ENCODE measurements at regions not wholly inside any gene's neighbourhood (a gene's known extent, or its start where the extent isn't known, plus 50 kb on each side); places are given as distances from the start of the nearest gene placed in this dataset.
A peak's percentile ranks its signal among the peaks of the same experiment; 100 is the strongest.

GRCh38 chr1:104780470-104781078 is 1030.9 kb downstream of the AMY1C start (continued):
- TF ChIP-seq ZNF543 (CRISPR knock-in tag; IDR thresholded peaks at IDR 0.05) = no peak

DNA sequence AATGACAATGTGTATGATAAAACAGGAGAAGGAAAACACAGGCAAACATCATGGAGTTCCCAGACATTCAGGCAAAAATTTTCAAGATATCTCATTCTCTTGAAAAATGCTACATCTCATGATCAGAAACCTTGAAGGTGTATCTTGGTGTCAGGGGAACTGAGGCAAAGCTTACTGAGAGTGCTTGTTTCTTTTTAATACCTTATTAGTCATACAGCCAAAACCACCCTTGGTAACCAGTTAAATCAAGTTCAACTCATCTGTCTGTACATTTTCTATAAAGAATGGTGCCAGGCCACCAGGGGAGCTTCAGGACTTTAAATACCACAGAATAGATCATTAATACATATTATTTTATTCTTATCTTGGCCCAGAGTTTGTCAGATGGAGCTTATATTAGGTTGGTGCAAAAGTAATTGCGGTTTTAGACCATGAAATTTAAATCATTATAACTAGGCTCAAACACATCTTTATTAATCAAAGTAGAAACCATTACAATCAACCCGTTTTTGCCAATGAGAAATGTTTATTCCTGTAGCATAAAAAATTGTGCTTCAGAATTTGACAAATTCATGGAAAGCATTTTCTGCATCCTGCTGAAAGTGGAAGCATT is 1036.0 kb downstream of the AMY1C start:
- Histone ChIP-seq H3K9ac (ENCODE audit: insufficient read depth, low read depth, low read length) (no peak overlapping the region), H3K4me3 (replicated peaks in 1 of 3; ENCODE audit: insufficient read depth in 1 of 3, low read depth in 2 of 3, low read length in 3 of 3) (no peak overlapping the region), H3K4me2 (ENCODE audit: low read depth, low read length) (no peak overlapping the region), H3K27ac (ENCODE audit: extremely low read length, insufficient read depth, low read length) (no peak overlapping the region), H2AFZ (ENCODE audit: low read length) (no peak overlapping the region), H4K20me1 (ENCODE audit: insufficient read depth, low read length) (no peaks in the 10 kb centered on the region), H3K36me3 (replicated peaks in 1 of 2; ENCODE audit: control insufficient read depth in 1 of 2, insufficient read depth in 2 of 2, low read length in 2 of 2) (no peaks in the 10 kb centered on the region), H3K9me3 (ENCODE audit: low read length) (no peaks in the 10 kb centered on the region), H3K27me3 (ENCODE audit: control insufficient read depth in 1 of 2, insufficient read depth in 2 of 2, low read length in 2 of 2) (no peaks in the 10 kb centered on the region), H3K4me1 (ENCODE audit: insufficient read depth, low read length) (no peaks in the 10 kb centered on the region), H3K79me2 (ENCODE audit: insufficient read depth, low read length) (no peaks in the 10 kb centered on the region)
- ATAC-seq = no peak
- WGBS (ENCODE audit: low lambda C conversion rate) = 2% methylated on average over 2 of the region's 2 CpGs
- BruUV-seq (replicated peaks) = no TSS peak
- ChIA-PET POLR2A (no interaction called here), CTCF (ENCODE audit: low intra/inter-chr PET ratio, low total read pairs) (no interaction called here)
- no peak for DNase-seq (ENCODE audit: low spot score)
- TF ChIP-seq ZNF207 (IDR thresholded peaks at IDR 0.05; ENCODE audit: borderline replicate concordance) = no peak
- TF ChIP-seq SP140L (CRISPR knock-in tag; IDR thresholded peaks at IDR 0.05; ENCODE audit: borderline replicate concordance) = no peak
- TF ChIP-seq, protein P1, sequence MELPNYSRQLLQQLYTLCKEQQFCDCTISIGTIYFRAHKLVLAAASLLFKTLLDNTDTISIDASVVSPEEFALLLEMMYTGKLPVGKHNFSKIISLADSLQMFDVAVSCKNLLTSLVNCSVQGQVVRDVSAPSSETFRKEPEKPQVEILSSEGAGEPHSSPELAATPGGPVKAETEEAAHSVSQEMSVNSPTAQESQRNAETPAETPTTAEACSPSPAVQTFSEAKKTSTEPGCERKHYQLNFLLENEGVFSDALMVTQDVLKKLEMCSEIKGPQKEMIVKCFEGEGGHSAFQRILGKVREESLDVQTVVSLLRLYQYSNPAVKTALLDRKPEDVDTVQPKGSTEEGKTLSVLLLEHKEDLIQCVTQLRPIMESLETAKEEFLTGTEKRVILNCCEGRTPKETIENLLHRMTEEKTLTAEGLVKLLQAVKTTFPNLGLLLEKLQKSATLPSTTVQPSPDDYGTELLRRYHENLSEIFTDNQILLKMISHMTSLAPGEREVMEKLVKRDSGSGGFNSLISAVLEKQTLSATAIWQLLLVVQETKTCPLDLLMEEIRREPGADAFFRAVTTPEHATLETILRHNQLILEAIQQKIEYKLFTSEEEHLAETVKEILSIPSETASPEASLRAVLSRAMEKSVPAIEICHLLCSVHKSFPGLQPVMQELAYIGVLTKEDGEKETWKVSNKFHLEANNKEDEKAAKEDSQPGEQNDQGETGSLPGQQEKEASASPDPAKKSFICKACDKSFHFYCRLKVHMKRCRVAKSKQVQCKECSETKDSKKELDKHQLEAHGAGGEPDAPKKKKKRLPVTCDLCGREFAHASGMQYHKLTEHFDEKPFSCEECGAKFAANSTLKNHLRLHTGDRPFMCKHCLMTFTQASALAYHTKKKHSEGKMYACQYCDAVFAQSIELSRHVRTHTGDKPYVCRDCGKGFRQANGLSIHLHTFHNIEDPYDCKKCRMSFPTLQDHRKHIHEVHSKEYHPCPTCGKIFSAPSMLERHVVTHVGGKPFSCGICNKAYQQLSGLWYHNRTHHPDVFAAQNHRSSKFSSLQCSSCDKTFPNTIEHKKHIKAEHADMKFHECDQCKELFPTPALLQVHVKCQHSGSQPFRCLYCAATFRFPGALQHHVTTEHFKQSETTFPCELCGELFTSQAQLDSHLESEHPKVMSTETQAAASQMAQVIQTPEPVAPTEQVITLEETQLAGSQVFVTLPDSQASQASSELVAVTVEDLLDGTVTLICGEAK (IDR thresholded peaks at IDR 0.05) = peak; percentile 72
- TF ChIP-seq, protein P1 (CRISPR knock-in tag; IDR thresholded peaks at IDR 0.05) = no peak
- in situ Hi-C loops (cut with HindIII; ENCODE audit: extremely low pct_ligation_motif_present, low pct_unique_long_range_greater_than_20kb) = no loop called here
- intact Hi-C loops (cut with micrococcal nuclease; ENCODE audit: unreplicated experiment) = no loop called here
- no peak for FAIRE-seq
